K562 (cell line): ENCODE measurements at regions not wholly inside any gene's neighbourhood (a gene's known extent, or its start where the extent isn't known, plus 50 kb on each side); places are given as distances from the start of the nearest gene placed in this dataset.

Experiments
- ATAC-seq: fragments of 200-7000 bp; cut with Tn5 transposase; 3 replicates; pipeline ENCODE4 v1.9.1; 2020; ENCODE audit warnings: moderate library complexity
- BruUV-seq: library from RNA; stranded (reverse); fragments of 400-500 nt; replicated peaks from 2 replicates; lab custom pipeline; 2021; lab: Mats Ljungman, UMichigan
- CTCF ChIA-PET: fragments of 300-600 bp; formaldehyde crosslinking; extraction: SDS; loops from one replicate; lab custom pipeline; 2021; ENCODE audit warnings: low intra/inter-chr PET ratio; lab: Yijun Ruan, JAX
- POLR2A ChIA-PET: fragments of 300-600, 350-650 bp; sonication (Branson Sonifier 250); formaldehyde crosslinking; extraction: SDS; loops from one replicate; lab custom pipeline; 2021; ENCODE audit warnings: antibody characterized with exemption, inconsistent platforms; lab: Yijun Ruan, JAX
- DNase-seq, 4 experiments: peaks; one replicate each; pipeline versions ENCODE4 v3.0.0 to v3.0.0-alpha.2; 2011 to 2018; ENCODE audit warnings: low spot score in 3 of 4, mixed read lengths in 3 of 4; ENCODE audit errors: extremely low read depth in 1 of 4
- FAIRE-seq: peaks from 2 replicates; lab custom pipeline; 2011; peaks lifted over from hg19 to GRCh38; lab: Jason Lieb, UNC
- H2AFZ ChIP-seq: 2 replicates; pipeline ENCODE4 v1.6.0; 2011; ENCODE audit warnings: low read depth, low read length, control low read depth, inconsistent platforms
- H3K27ac ChIP-seq: fragments of 200-600 bp; 3 replicates; pipeline ENCODE4 v1.8.0; 2011; ENCODE audit warnings: low read depth, mild to moderate bottlenecking, control low read depth, inconsistent platforms, low read length, moderate library complexity, mixed read lengths; ENCODE audit errors: extremely low read depth
- H3K27me3 ChIP-seq, 2 experiments: fragments of 300-600 bp in 1 of 2; 2 replicates in 1 of 2; 3 replicates in 1 of 2; pipeline versions ENCODE4 v1.6.0 to v1.8.0; 2011; ENCODE audit warnings: inconsistent platforms in 2 of 2, low read length in 2 of 2, mild to moderate bottlenecking in 1 of 2, mixed read lengths in 1 of 2, moderate library complexity in 1 of 2; ENCODE audit not compliant: control insufficient read depth in 2 of 2, insufficient read depth in 2 of 2
- H3K36me3 ChIP-seq: fragments of 300-600 bp; 3 replicates; pipeline ENCODE4 v1.8.0; 2011; ENCODE audit warnings: mild to moderate bottlenecking, low read length, inconsistent platforms; ENCODE audit not compliant: control insufficient read depth, insufficient read depth
- H3K4me1 ChIP-seq, 2 experiments: fragments of 200-600 bp in 1 of 2; replicated peaks in 1 of 2; 2 replicates in 1 of 2; 3 replicates in 1 of 2; pipeline versions ENCODE4 v1.5.1 to v1.8.0; 2011; ENCODE audit warnings: inconsistent platforms in 2 of 2, low read length in 2 of 2, mild to moderate bottlenecking in 1 of 2, mixed read lengths in 1 of 2, moderate library complexity in 1 of 2; ENCODE audit not compliant: control insufficient read depth in 2 of 2, insufficient read depth in 2 of 2
- H3K4me2 ChIP-seq: 2 replicates; pipeline ENCODE4 v1.6.1; 2011; ENCODE audit warnings: low read length, control low read depth, inconsistent platforms, mixed read lengths; ENCODE audit not compliant: insufficient read depth
- H3K4me3 ChIP-seq: fragments of 200-600 bp; sonication (generic), shearing (Covaris generic); 2 replicates; pipeline ENCODE4 v1.5.1; 2016; ENCODE audit warnings: control low read depth, inconsistent platforms
- H3K79me2 ChIP-seq: fragments of 200-600 bp; 3 replicates; pipeline ENCODE4 v1.8.0; 2011; ENCODE audit warnings: low read length, inconsistent platforms; ENCODE audit not compliant: control insufficient read depth, insufficient read depth
- H3K9ac ChIP-seq, 2 experiments: 2 replicates each; pipeline versions ENCODE4 v1.6.0 to v1.6.1; 2011; ENCODE audit warnings: low read depth in 2 of 2, low read length in 2 of 2, control low read depth in 1 of 2, inconsistent platforms in 1 of 2, mild to moderate bottlenecking in 1 of 2, mixed read lengths in 1 of 2; ENCODE audit not compliant: insufficient read depth in 1 of 2
- H3K9me1 ChIP-seq: one replicate; pipeline ENCODE4 v1.6.0; 2011; ENCODE audit warnings: inconsistent platforms, mild to moderate bottlenecking, low read length, moderate library complexity; ENCODE audit not compliant: control insufficient read depth, insufficient read depth
- H3K9me3 ChIP-seq: replicated peaks from 2 replicates; pipeline ENCODE4 v1.5.1; 2011; ENCODE audit warnings: low read depth, low read length, inconsistent platforms; ENCODE audit not compliant: control insufficient read depth, insufficient read depth
- H4K20me1 ChIP-seq: replicated peaks from 2 replicates; pipeline ENCODE4 v1.6.1; 2011; ENCODE audit warnings: low read length, inconsistent platforms, mixed read lengths; ENCODE audit not compliant: control insufficient read depth, insufficient read depth
- ATF1 ChIP-seq, 2 experiments: fragments of 450-650 bp in 1 of 2; IDR thresholded peaks; 2 replicates each; pipeline ENCODE4 v1.6.1; 2016; ENCODE audit warnings: missing compliant biosample characterization in 1 of 2, missing genetic modification characterization in 1 of 2
- C11orf30 ChIP-seq: fragments of 450-650 bp; IDR thresholded peaks from 2 replicates; pipeline ENCODE4 v1.6.1; 2016; ENCODE audit warnings: low read depth, mild to moderate bottlenecking
- FOXP1 ChIP-seq: sonication (generic); formaldehyde crosslinking; IDR thresholded peaks from 2 replicates; pipeline ENCODE4 v1.8.0; 2022; ENCODE audit warnings: mild to moderate bottlenecking, missing genetic modification reagents
- NBN ChIP-seq: fragments of 450-650 bp; IDR thresholded peaks from 2 replicates; pipeline ENCODE4 v1.6.1; 2016; ENCODE audit warnings: low read depth, mild to moderate bottlenecking
- NEUROD1 ChIP-seq: fragments of 150-350 bp; IDR thresholded peaks from 2 replicates; pipeline ENCODE4 v1.6.1; 2014; ENCODE audit warnings: borderline replicate concordance, low read length, low read depth; ENCODE audit not compliant: partially characterized antibody
- STAT5B ChIP-seq: fragments of 250-450 bp; sonication (Bioruptor Pico); IDR thresholded peaks from 2 replicates; pipeline ENCODE4 v1.8.0; 2021; ENCODE audit warnings: mild to moderate bottlenecking, inconsistent platforms
- ZNF511 ChIP-seq: sonication (generic); formaldehyde crosslinking; IDR thresholded peaks from 2 replicates; pipeline ENCODE4 v1.8.0; 2022; ENCODE audit warnings: mild to moderate bottlenecking, missing genetic modification reagents
- whole genome bisulfite sequencing: fragments of 100-300 bp; shearing (Covaris generic); methylation state at CpG from one replicate; pipeline ENCODE4 v1.1.6; 2016; ENCODE audit warnings: low coverage, mixed read lengths; ENCODE audit not compliant: insufficient coverage; ENCODE audit errors: missing lambda C conversion rate; 5-methylcytosine and 5-hydroxymethylcytosine counted together
- in situ Hi-C: fragments of 300-500 bp; cut with MboI; formaldehyde crosslinking; loops from 4 replicates; pipeline ENCODE4 v1.15.0; 2018; ENCODE audit warnings: inconsistent platforms, mixed read lengths
- intact Hi-C: fragments of 100-400 bp; cut with micrococcal nuclease; formaldehyde crosslinking; loops from 2 replicates; pipeline ENCODE4 v1.14.2; 2022

DNA sequence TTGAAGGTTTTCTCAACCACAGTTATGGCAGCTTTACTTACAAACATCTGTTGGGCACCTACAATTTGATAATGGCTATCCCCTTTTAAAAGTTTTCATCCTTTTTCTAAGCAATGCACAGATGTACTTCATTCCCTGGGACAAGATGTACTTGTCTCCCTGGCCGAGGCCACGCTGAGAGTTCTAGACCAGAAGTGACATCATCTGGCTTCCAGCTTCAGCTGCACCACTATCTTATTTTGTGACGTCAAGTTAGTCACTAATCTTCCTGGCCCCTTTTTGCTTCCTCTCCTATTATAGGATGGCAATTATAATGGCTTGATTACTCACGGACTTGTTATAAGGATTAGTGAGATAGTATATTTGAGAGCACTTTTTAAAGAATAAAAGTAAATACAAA is 386.4 kb downstream of the BCL11A start:
- no peaks in the 10 kb centered on the region for H3K36me3 ChIP-seq
- H3K27ac ChIP-seq = no peak overlapping the region
- H4K20me1 ChIP-seq = no peaks in the 10 kb centered on the region
- no peaks in the 10 kb centered on the region for H3K4me1 ChIP-seq
- H2AFZ ChIP-seq = no peak overlapping the region
- ChIA-PET CTCF (no interaction called here), POLR2A (no interaction called here)
- ATAC-seq = no peak
- H3K4me3 ChIP-seq = no peak overlapping the region
- DNase-seq = no peak
- H3K9me1 ChIP-seq = no peaks in the 10 kb centered on the region
- intact Hi-C loops = no loop called here
- no peak overlapping the region for H3K9ac ChIP-seq
- no peaks in the 10 kb centered on the region for H3K79me2 ChIP-seq
- no peaks in the 10 kb centered on the region for H3K9me3 ChIP-seq
- FAIRE-seq = no peak
- WGBS = 0% methylated on average over 4 of the region's 4 CpGs
- no TSS peak for BruUV-seq
- H3K27me3 ChIP-seq = peaks cover 0 to 4% of the 10 kb centered on the region in 2 experiments; a peak in 1 of 5 replicates
- in situ Hi-C loops = no loop called here
- TF ChIP-seq FOXP1 (CRISPR knock-in tag) = no peak
- no peak for TF ChIP-seq STAT5B
- TF ChIP-seq ZNF511 (CRISPR knock-in tag) = no peak
- TF ChIP-seq C11orf30 = no peak
- TF ChIP-seq ATF1 (CRISPR knock-in tag; IDR thresholded peaks at IDR 0.05) = no peak
- 0 out of 2 replicates have a peak, but pooled peaks have one; percentile 17 for TF ChIP-seq ATF1 (tag; IDR thresholded peaks at IDR 0.05)
- TF ChIP-seq NBN = no peak
- TF ChIP-seq NEUROD1 = no peak
- no peak overlapping the region for H3K4me2 ChIP-seq
